ENCODE measurements at regions not wholly inside any gene's neighbourhood (a gene's known extent, or its start where the extent isn't known, plus 50 kb on each side); places are given as distances from the start of the nearest gene placed in this dataset.

DNA sequence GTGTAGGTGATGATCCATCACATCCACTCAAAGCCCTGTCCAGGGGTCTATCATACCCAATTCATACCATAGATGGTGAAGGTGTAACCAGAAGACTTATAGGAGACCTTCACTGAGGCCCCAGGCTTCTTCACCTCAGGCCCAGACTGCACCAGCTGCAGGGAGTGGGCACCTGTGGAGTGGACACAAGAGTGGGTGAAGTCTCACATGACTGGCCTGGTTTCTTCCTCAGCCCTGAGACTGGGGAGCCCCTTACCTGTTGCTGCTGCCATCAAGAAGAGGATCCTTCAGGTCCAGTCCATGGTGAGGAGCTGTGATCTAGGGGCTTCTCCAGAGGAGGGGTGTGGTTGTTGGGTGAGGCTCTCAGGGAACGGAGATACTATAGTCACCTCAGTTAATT, 851.0 kb downstream of the TMEM121 start:
- no peak for TF ChIP-seq ZNF8 (CRISPR knock-in tag; IDR thresholded peaks at IDR 0.05)
- TF ChIP-seq ESRRG (CRISPR knock-in tag; IDR thresholded peaks at IDR 0.05) = no peak
- no peak for TF ChIP-seq SNAI2 (CRISPR knock-in tag; IDR thresholded peaks at IDR 0.05)
- no peak for TF ChIP-seq RARB (CRISPR knock-in tag; IDR thresholded peaks at IDR 0.05)
- TF ChIP-seq PPARA (CRISPR knock-in tag; IDR thresholded peaks at IDR 0.05; ENCODE audit: borderline replicate concordance) = no peak
- TF ChIP-seq, protein P1, sequence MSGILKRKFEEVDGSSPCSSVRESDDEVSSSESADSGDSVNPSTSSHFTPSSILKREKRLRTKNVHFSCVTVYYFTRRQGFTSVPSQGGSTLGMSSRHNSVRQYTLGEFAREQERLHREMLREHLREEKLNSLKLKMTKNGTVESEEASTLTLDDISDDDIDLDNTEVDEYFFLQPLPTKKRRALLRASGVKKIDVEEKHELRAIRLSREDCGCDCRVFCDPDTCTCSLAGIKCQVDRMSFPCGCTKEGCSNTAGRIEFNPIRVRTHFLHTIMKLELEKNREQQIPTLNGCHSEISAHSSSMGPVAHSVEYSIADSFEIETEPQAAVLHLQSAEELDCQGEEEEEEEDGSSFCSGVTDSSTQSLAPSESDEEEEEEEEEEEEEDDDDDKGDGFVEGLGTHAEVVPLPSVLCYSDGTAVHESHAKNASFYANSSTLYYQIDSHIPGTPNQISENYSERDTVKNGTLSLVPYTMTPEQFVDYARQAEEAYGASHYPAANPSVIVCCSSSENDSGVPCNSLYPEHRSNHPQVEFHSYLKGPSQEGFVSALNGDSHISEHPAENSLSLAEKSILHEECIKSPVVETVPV (CRISPR knock-in tag; IDR thresholded peaks at IDR 0.05) = no peak
- TF ChIP-seq, protein P2, sequence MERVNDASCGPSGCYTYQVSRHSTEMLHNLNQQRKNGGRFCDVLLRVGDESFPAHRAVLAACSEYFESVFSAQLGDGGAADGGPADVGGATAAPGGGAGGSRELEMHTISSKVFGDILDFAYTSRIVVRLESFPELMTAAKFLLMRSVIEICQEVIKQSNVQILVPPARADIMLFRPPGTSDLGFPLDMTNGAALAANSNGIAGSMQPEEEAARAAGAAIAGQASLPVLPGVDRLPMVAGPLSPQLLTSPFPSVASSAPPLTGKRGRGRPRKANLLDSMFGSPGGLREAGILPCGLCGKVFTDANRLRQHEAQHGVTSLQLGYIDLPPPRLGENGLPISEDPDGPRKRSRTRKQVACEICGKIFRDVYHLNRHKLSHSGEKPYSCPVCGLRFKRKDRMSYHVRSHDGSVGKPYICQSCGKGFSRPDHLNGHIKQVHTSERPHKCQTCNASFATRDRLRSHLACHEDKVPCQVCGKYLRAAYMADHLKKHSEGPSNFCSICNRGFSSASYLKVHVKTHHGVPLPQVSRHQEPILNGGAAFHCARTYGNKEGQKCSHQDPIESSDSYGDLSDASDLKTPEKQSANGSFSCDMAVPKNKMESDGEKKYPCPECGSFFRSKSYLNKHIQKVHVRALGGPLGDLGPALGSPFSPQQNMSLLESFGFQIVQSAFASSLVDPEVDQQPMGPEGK (CRISPR knock-in tag; IDR thresholded peaks at IDR 0.05; ENCODE audit: borderline replicate concordance) = no peak
- no peak for TF ChIP-seq ARNTL (CRISPR knock-in tag; IDR thresholded peaks at IDR 0.05; ENCODE audit: borderline replicate concordance, low read depth)
- TF ChIP-seq ZNF565 (CRISPR knock-in tag; conservative IDR thresholded peaks at IDR 0.05; ENCODE audit: low read depth) = no peak
- no peak for TF ChIP-seq GLIS3 (CRISPR knock-in tag; IDR thresholded peaks at IDR 0.05)
- TF ChIP-seq OSR1 (CRISPR knock-in tag; IDR thresholded peaks at IDR 0.05) = no peak
- no peak for TF ChIP-seq BACH2 (CRISPR knock-in tag; IDR thresholded peaks at IDR 0.05; ENCODE audit: borderline replicate concordance)
- no peak for TF ChIP-seq ZNF70 (CRISPR knock-in tag; IDR thresholded peaks at IDR 0.05)
- TF ChIP-seq, protein P3, sequence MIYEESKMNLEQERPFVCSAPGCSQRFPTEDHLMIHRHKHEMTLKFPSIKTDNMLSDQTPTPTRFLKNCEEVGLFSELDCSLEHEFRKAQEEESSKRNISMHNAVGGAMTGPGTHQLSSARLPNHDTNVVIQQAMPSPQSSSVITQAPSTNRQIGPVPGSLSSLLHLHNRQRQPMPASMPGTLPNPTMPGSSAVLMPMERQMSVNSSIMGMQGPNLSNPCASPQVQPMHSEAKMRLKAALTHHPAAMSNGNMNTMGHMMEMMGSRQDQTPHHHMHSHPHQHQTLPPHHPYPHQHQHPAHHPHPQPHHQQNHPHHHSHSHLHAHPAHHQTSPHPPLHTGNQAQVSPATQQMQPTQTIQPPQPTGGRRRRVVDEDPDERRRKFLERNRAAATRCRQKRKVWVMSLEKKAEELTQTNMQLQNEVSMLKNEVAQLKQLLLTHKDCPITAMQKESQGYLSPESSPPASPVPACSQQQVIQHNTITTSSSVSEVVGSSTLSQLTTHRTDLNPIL (CRISPR knock-in tag; IDR thresholded peaks at IDR 0.05; ENCODE audit: low read depth) = no peak
